G401 (cell line): ENCODE measurements at regions not wholly inside any gene's neighbourhood (a gene's known extent, or its start where the extent isn't known, plus 50 kb on each side); places are given as distances from the start of the nearest gene placed in this dataset.

Source experiments
- DNase-seq: peaks from one replicate; pipeline ENCODE4 v3.0.0-alpha.2; 2015; ENCODE audit warnings: low spot score
- in situ Hi-C: cut with HindIII; loops from 2 replicates; pipeline ENCODE4 v1.10.0; 2016; ENCODE audit warnings: low sequenced_read_pairs, mixed read lengths

- in situ Hi-C loops = no loop called here
- DNase-seq = no peak
These were observed 163.9 kb upstream of the DAPK1 start for GRCh38 chr9:87333802-87334201.

GRCh38 chr9:87334366-87334765, 163.3 kb upstream of the DAPK1 start:
- in situ Hi-C loops = no loop called here
- DNase-seq = no peak

- no peak for DNase-seq
- in situ Hi-C loops = no loop called here
These were observed 161.3 kb upstream of the DAPK1 start for GRCh38 chr9:87336407-87336806.

- peak; percentile 78 for DNase-seq
- in situ Hi-C loops = no loop called here
These were observed 160.7 kb upstream of the DAPK1 start for GRCh38 chr9:87336914-87337333.

GRCh38 chr9:87337335-87338087, 160.2 kb upstream of the DAPK1 start:
- in situ Hi-C loops = no loop called here
- peak; percentile 13 for DNase-seq

- no peak for DNase-seq
- in situ Hi-C loops = no loop called here
These were observed 159.3 kb upstream of the DAPK1 start for GRCh38 chr9:87338088-87338989.

- in situ Hi-C loops = no loop called here
These were observed 157.3 kb upstream of the DAPK1 start for GRCh38 chr9:87340391-87340790.

GRCh38 chr9:87342743-87343142, 154.9 kb upstream of the DAPK1 start:
- DNase-seq = no peak

More at GRCh38 chr9:87340391-87340790, 157.3 kb upstream of the DAPK1 start:
- no peak for DNase-seq

GRCh38 chr9:87343816-87344430, 153.7 kb upstream of the DAPK1 start:
- in situ Hi-C loops = no loop called here
- DNase-seq = peak; percentile 67

More at GRCh38 chr9:87342743-87343142, 154.9 kb upstream of the DAPK1 start:
- in situ Hi-C loops = no loop called here

- peak; percentile 57 for DNase-seq
- in situ Hi-C loops = no loop called here
These were observed 151.5 kb upstream of the DAPK1 start for GRCh38 chr9:87346061-87346665.

- in situ Hi-C loops = no loop called here
- no peak for DNase-seq
These were observed 146.8 kb upstream of the DAPK1 start for GRCh38 chr9:87350915-87351314.

- no peak for DNase-seq
- in situ Hi-C loops = no loop called here
These were observed 144.4 kb upstream of the DAPK1 start for GRCh38 chr9:87353301-87353700.

- in situ Hi-C loops = no loop called here
- DNase-seq = no peak
These were observed 143.5 kb upstream of the DAPK1 start for GRCh38 chr9:87354147-87354546.

GRCh38 chr9:87357600-87357999, 140.1 kb upstream of the DAPK1 start:
- no peak for DNase-seq
- in situ Hi-C loops = no loop called here

GRCh38 chr9:87359264-87359663, 138.4 kb upstream of the DAPK1 start:
- no peak for DNase-seq
- in situ Hi-C loops = no loop called here

GRCh38 chr9:87359958-87360601, 137.6 kb upstream of the DAPK1 start:
- DNase-seq = no peak
- in situ Hi-C loops = no loop called here

GRCh38 chr9:87370049-87370685, 127.5 kb upstream of the DAPK1 start:
- in situ Hi-C loops = no loop called here
- no peak for DNase-seq

GRCh38 chr9:87371795-87372355, 125.8 kb upstream of the DAPK1 start:
- in situ Hi-C loops = no loop called here
- no peak for DNase-seq
